Uterus (tissue), 2 donors: ENCODE measurements at regions not wholly inside any gene's neighbourhood (a gene's known extent, or its start where the extent isn't known, plus 50 kb on each side); places are given as distances from the start of the nearest gene placed in this dataset.

Experiments
- CTCF ChIP-seq, 4 experiments: fragments of 200-600 bp in 2 of 4; fragments of 450-650 bp in 2 of 4; sonication (generic) in 2 of 4; IDR thresholded peaks; one replicate each; pipeline ENCODE4 v1.5.1; 2016 to 2019; ENCODE audit warnings: antibody characterized with exemption in 4 of 4, mild to moderate bottlenecking in 2 of 4, moderate library complexity in 1 of 4
- POLR2A ChIP-seq, 2 donors: fragments of 450-650 bp; IDR thresholded peaks; one replicate each; pipeline ENCODE4 v1.6.1; 2016; ENCODE audit warnings: antibody characterized with exemption in 2 of 2, mild to moderate bottlenecking in 1 of 2, moderate library complexity in 1 of 2

GRCh38 chr6:97867177-97867576 is 584.2 kb upstream of the MMS22L start:
- no peak for TF ChIP-seq CTCF (IDR thresholded peaks at IDR 0.05)
- TF ChIP-seq POLR2A (IDR thresholded peaks at IDR 0.05): no peak
